HG03378 (cell line): ENCODE measurements at regions not wholly inside any gene's neighbourhood (a gene's known extent, or its start where the extent isn't known, plus 50 kb on each side); places are given as distances from the start of the nearest gene placed in this dataset.

Experiments
- ATAC-seq: cut with Tn5 transposase; IDR thresholded peaks from one replicate; pipeline ENCODE4 v1.9.1; 2021; ENCODE audit warnings: mild to moderate bottlenecking, moderate library complexity; ENCODE audit not compliant: unreplicated experiment

- ATAC-seq, result no peak
Measured at GRCh38 chr13:68199271-68199670, 969.1 kb upstream of the PCDH9 start.

- ATAC-seq, result no peak
Measured at GRCh38 chr13:68190818-68191217, 960.7 kb upstream of the PCDH9 start.

GRCh38 chr13:68185444-68186141 is 955.5 kb upstream of the PCDH9 start:
- no peak for ATAC-seq

- no peak for ATAC-seq
Measured at GRCh38 chr13:68176475-68176874, 946.3 kb upstream of the PCDH9 start.

- no peak for ATAC-seq
Measured at GRCh38 chr13:68174893-68175292, 944.8 kb upstream of the PCDH9 start.

- no peak for ATAC-seq
Measured at GRCh38 chr13:68173111-68173510, 943.0 kb upstream of the PCDH9 start.

- no peak for ATAC-seq
Measured at GRCh38 chr13:68170961-68171360, 940.8 kb upstream of the PCDH9 start.

GRCh38 chr13:68168448-68168847 is 938.3 kb upstream of the PCDH9 start:
- no peak for ATAC-seq

- no peak for ATAC-seq
Measured at GRCh38 chr13:68160466-68160865, 930.3 kb upstream of the PCDH9 start.

- ATAC-seq, result no peak
Measured at GRCh38 chr13:68152414-68152813, 922.3 kb upstream of the PCDH9 start.

GRCh38 chr13:68145852-68146251 is 915.7 kb upstream of the PCDH9 start:
- ATAC-seq, result no peak

- no peak for ATAC-seq
Measured at GRCh38 chr13:68128297-68128915, 898.3 kb upstream of the PCDH9 start.

GRCh38 chr13:68125087-68125480 is 894.9 kb upstream of the PCDH9 start:
- no peak for ATAC-seq

GRCh38 chr13:68124437-68125086 is 894.4 kb upstream of the PCDH9 start:
- ATAC-seq, result no peak

GRCh38 chr13:68110178-68110768 is 880.1 kb upstream of the PCDH9 start:
- no peak for ATAC-seq

- ATAC-seq, result no peak
Measured at GRCh38 chr13:68107667-68108066, 877.5 kb upstream of the PCDH9 start.

GRCh38 chr13:68099631-68100030 is 869.5 kb upstream of the PCDH9 start:
- no peak for ATAC-seq

- no peak for ATAC-seq
Measured at GRCh38 chr13:68081061-68081460, 850.9 kb upstream of the PCDH9 start.

- no peak for ATAC-seq
Measured at GRCh38 chr13:68078874-68079273, 848.7 kb upstream of the PCDH9 start.

- no peak for ATAC-seq
Measured at GRCh38 chr13:68078469-68078868, 848.3 kb upstream of the PCDH9 start.

- ATAC-seq, result no peak
Measured at GRCh38 chr13:68076046-68076445, 845.9 kb upstream of the PCDH9 start.
